ENCODE measurements at regions not wholly inside any gene's neighbourhood (a gene's known extent, or its start where the extent isn't known, plus 50 kb on each side); places are given as distances from the start of the nearest gene placed in this dataset.

- TF ChIP-seq CTCF (IDR thresholded peaks at IDR 0.05) (no peak), POLR2A (IDR thresholded peaks at IDR 0.05) (no peak)
Observed at GRCh38 chr15:39215015-39215414, 365.9 kb upstream of the THBS1 start.
